Uterus (tissue), 3 donors: ENCODE measurements at regions not wholly inside any gene's neighbourhood (a gene's known extent, or its start where the extent isn't known, plus 50 kb on each side); places are given as distances from the start of the nearest gene placed in this dataset.

Source experiments
- DNase-seq, 2 donors: peaks; one replicate each; pipeline ENCODE4 v3.0.0-alpha.2; 2019 to 2020
- H3K27ac ChIP-seq, 2 donors: fragments of 200-600 bp; sonication (generic); 1 replicate in 1 of 2; 2 replicates in 1 of 2; pipeline ENCODE4 v1.5.1; 2016 to 2018
- H3K27me3 ChIP-seq, 2 donors: fragments of 200-600 bp; sonication (generic); one replicate each; pipeline ENCODE4 v1.5.1; 2018 to 2019; ENCODE audit warnings: control low read depth in 1 of 2
- H3K36me3 ChIP-seq, 2 donors: fragments of 200-600 bp; sonication (generic); one replicate each; pipeline ENCODE4 v1.5.1; 2019; ENCODE audit warnings: control low read depth in 1 of 2
- H3K4me1 ChIP-seq, 2 donors: fragments of 200-600 bp; sonication (generic); one replicate each; pipeline ENCODE4 v1.5.1; 2018 to 2019; ENCODE audit warnings: control low read depth in 1 of 2
- H3K4me3 ChIP-seq, 2 donors: fragments of 200-600 bp; sonication (generic); 1 replicate in 1 of 2; 2 replicates in 1 of 2; pipeline ENCODE4 v1.5.1; 2018 to 2019; ENCODE audit warnings: mild to moderate bottlenecking in 1 of 2
- H3K9me3 ChIP-seq, 2 donors: fragments of 200-600 bp; sonication (generic); one replicate each; pipeline ENCODE4 v1.5.1; 2019; ENCODE audit warnings: control low read depth in 1 of 2
- CTCF ChIP-seq, 4 experiments: fragments of 200-600 bp in 2 of 4; fragments of 450-650 bp in 2 of 4; sonication (generic) in 2 of 4; IDR thresholded peaks; one replicate each; pipeline ENCODE4 v1.5.1; 2016 to 2019; ENCODE audit warnings: antibody characterized with exemption in 4 of 4, mild to moderate bottlenecking in 2 of 4, moderate library complexity in 1 of 4
- POLR2A ChIP-seq, 2 donors: fragments of 450-650 bp; IDR thresholded peaks; one replicate each; pipeline ENCODE4 v1.6.1; 2016; ENCODE audit warnings: antibody characterized with exemption in 2 of 2, mild to moderate bottlenecking in 1 of 2, moderate library complexity in 1 of 2
- intact Hi-C: fragments of 100-400 bp; cut with DNase I; formaldehyde crosslinking; loops from one replicate; pipeline ENCODE4 v1.15.1; 2023; ENCODE audit warnings: low total_unique reads
- donor health status: DM: yes; HTN: yes; CAD: no.

DNA sequence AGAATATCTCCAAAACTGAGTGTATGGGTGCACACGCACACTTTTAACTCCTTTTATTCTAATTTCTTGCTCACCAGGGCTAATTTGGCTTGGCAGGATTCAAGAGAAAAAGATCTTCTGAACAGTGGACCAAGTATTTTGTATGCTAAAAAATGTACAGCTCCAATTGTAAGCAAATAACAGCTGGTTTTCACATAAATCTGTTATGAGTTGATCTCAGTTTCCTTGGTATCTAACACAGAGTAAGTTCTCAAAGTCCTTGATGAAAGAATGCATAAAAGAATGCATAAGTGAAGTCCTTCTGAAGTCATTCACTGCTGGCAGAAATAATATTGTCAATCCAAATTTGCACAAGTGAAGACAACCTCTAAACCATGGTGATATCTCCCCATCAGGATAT, 213.0 kb downstream of the OMA1 start:
- no peaks in the 10 kb centered on the region for H3K4me1 ChIP-seq
- TF ChIP-seq CTCF (IDR thresholded peaks at IDR 0.05) (no peak), POLR2A (IDR thresholded peaks at IDR 0.05) (no peak)
- intact Hi-C loops = no loop called here
- no peak overlapping the region for H3K27ac ChIP-seq
- no peak overlapping the region for H3K4me3 ChIP-seq
- no peak for DNase-seq
- H3K9me3 ChIP-seq = no peaks in the 10 kb centered on the region
- no peaks in the 10 kb centered on the region for H3K27me3 ChIP-seq
- no peaks in the 10 kb centered on the region for H3K36me3 ChIP-seq

- TF ChIP-seq CTCF (IDR thresholded peaks at IDR 0.05) = no peak
- no peak for TF ChIP-seq POLR2A (IDR thresholded peaks at IDR 0.05)
These were observed 215.4 kb downstream of the OMA1 start for GRCh38 chr1:58331156-58331555.

GRCh38 chr1:58325866-58326265, 220.7 kb downstream of the OMA1 start:
- Histone ChIP-seq H3K27me3 (no peaks in the 10 kb centered on the region), H3K4me1 (no peaks in the 10 kb centered on the region), H3K27ac (no peak overlapping the region), H3K4me3 (no peak overlapping the region), H3K9me3 (no peaks in the 10 kb centered on the region), H3K36me3 (no peaks in the 10 kb centered on the region)
- no peak for DNase-seq
- intact Hi-C loops = no loop called here
- TF ChIP-seq CTCF (IDR thresholded peaks at IDR 0.05) (no peak), POLR2A (IDR thresholded peaks at IDR 0.05) (no peak)

More at GRCh38 chr1:58331156-58331555, 215.4 kb downstream of the OMA1 start:
- Histone ChIP-seq H3K4me3 (no peak overlapping the region), H3K27me3 (no peaks in the 10 kb centered on the region), H3K27ac (no peak overlapping the region), H3K36me3 (no peaks in the 10 kb centered on the region), H3K9me3 (no peaks in the 10 kb centered on the region), H3K4me1 (no peaks in the 10 kb centered on the region)
- DNase-seq = no peak
- intact Hi-C loops = no loop called here

DNA sequence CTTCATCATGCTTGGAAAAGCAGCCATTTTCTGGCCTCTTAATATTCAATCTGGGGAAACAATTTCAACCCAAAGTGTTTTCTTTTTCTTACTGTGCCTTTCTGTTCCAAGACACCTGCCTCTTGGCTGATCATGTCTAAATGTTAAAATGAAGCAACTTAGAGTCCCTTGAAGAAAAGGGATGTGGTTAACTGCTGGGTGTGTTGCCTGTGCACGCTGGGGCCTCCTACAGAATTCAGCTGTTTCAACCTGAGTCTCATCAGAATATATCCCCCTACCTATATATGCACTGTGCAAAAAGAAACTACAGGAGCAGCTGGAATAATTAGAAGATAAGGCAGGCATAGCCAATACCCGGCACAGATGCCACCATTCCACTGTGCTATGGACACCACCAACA, 222.0 kb downstream of the OMA1 start:
- intact Hi-C loops = no loop called here

More for the DNA sequence above, 222.0 kb downstream of the OMA1 start:
- Histone ChIP-seq H3K4me1 (no peaks in the 10 kb centered on the region), H3K4me3 (no peak overlapping the region), H3K27ac (no peak overlapping the region), H3K9me3 (no peaks in the 10 kb centered on the region), H3K36me3 (no peaks in the 10 kb centered on the region), H3K27me3 (no peaks in the 10 kb centered on the region)
- TF ChIP-seq POLR2A (IDR thresholded peaks at IDR 0.05) (no peak), CTCF (IDR thresholded peaks at IDR 0.05) (no peak)
- no peak for DNase-seq
